SK-N-SH (cell line): ENCODE measurements at regions not wholly inside any gene's neighbourhood (a gene's known extent, or its start where the extent isn't known, plus 50 kb on each side); places are given as distances from the start of the nearest gene placed in this dataset.

Source experiments
- EP300 ChIP-seq, 2 experiments: IDR thresholded peaks; 2 replicates each; pipeline versions ENCODE4 v1.4.0 to v1.6.1; 2012; ENCODE audit warnings: borderline replicate concordance in 1 of 2, low read depth in 1 of 2, low read length in 1 of 2
- EZH2phosphoT487 ChIP-seq: fragments of 200-600 bp; sonication (generic); IDR thresholded peaks from 2 replicates; pipeline ENCODE4 v1.6.1; 2017; ENCODE audit warnings: low read depth, mixed run types, mild to moderate bottlenecking, antibody characterized with exemption, moderate library complexity, borderline replicate concordance
- RAD21 ChIP-seq: IDR thresholded peaks from 2 replicates; pipeline ENCODE4 v1.6.1; 2012; ENCODE audit warnings: mild to moderate bottlenecking, low read length
- RXRA ChIP-seq: IDR thresholded peaks from 2 replicates; pipeline ENCODE4 v1.4.0; 2012; ENCODE audit warnings: low read depth, mild to moderate bottlenecking, borderline replicate concordance
- TF ChIP-seq, protein P1 (sequence below): fragments of 200-600 bp; sonication (generic); IDR thresholded peaks from 2 replicates; pipeline ENCODE4 v1.6.1; 2017; ENCODE audit warnings: antibody characterized with exemption, mild to moderate bottlenecking, moderate library complexity
- TF ChIP-seq, protein P2 (sequence below): IDR thresholded peaks from 2 replicates; pipeline ENCODE4 v1.4.0; 2012; ENCODE audit warnings: low read depth, borderline replicate concordance
- TF ChIP-seq, protein P3 (sequence below): IDR thresholded peaks from 2 replicates; pipeline ENCODE4 v1.6.1; 2012; ENCODE audit warnings: mild to moderate bottlenecking, low read depth, low read length, moderate library complexity
- TF ChIP-seq, protein P4 (sequence below): IDR thresholded peaks from 2 replicates; pipeline ENCODE4 v1.4.0; 2012; ENCODE audit warnings: low read depth, borderline replicate concordance
- TF ChIP-seq, protein P5 (sequence below): IDR thresholded peaks from 2 replicates; pipeline ENCODE4; 2012

DNA sequence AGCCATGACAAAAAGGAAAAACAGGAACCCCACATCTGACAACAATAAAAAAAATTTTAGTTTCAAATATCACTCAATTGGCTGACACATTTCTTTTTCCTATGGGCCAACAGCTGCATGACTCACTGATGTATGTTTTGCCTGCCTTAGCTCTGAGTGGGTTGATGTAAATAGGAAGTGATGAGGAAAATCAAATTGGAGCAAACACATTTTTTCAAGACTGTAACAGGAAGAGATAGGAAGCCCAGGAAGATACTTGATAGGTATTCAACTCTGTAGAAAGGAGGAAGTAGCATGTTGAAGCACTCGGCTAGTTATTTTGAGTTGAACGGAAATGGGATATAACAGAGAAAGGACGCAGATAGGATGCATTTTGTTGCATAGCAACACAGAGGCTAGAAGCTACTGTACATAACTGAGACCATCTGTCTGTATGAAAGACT lies 168.0 kb upstream of the NR5A2 start:
- TF ChIP-seq RAD21 (no peak), EZH2phosphoT487 (no peak), EP300 (IDR thresholded peaks at IDR 0.05; ENCODE audit: borderline replicate concordance in 1 of 2, low read depth in 1 of 2, low read length in 1 of 2) (no peak; a peak in 1 of 4 replicates), RXRA (no peak)
- TF ChIP-seq, protein P1, sequence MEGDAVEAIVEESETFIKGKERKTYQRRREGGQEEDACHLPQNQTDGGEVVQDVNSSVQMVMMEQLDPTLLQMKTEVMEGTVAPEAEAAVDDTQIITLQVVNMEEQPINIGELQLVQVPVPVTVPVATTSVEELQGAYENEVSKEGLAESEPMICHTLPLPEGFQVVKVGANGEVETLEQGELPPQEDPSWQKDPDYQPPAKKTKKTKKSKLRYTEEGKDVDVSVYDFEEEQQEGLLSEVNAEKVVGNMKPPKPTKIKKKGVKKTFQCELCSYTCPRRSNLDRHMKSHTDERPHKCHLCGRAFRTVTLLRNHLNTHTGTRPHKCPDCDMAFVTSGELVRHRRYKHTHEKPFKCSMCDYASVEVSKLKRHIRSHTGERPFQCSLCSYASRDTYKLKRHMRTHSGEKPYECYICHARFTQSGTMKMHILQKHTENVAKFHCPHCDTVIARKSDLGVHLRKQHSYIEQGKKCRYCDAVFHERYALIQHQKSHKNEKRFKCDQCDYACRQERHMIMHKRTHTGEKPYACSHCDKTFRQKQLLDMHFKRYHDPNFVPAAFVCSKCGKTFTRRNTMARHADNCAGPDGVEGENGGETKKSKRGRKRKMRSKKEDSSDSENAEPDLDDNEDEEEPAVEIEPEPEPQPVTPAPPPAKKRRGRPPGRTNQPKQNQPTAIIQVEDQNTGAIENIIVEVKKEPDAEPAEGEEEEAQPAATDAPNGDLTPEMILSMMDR, result no peak
- TF ChIP-seq, protein P2, sequence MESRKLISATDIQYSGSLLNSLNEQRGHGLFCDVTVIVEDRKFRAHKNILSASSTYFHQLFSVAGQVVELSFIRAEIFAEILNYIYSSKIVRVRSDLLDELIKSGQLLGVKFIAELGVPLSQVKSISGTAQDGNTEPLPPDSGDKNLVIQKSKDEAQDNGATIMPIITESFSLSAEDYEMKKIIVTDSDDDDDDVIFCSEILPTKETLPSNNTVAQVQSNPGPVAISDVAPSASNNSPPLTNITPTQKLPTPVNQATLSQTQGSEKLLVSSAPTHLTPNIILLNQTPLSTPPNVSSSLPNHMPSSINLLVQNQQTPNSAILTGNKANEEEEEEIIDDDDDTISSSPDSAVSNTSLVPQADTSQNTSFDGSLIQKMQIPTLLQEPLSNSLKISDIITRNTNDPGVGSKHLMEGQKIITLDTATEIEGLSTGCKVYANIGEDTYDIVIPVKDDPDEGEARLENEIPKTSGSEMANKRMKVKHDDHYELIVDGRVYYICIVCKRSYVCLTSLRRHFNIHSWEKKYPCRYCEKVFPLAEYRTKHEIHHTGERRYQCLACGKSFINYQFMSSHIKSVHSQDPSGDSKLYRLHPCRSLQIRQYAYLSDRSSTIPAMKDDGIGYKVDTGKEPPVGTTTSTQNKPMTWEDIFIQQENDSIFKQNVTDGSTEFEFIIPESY, result no peak
- TF ChIP-seq, protein P3, sequence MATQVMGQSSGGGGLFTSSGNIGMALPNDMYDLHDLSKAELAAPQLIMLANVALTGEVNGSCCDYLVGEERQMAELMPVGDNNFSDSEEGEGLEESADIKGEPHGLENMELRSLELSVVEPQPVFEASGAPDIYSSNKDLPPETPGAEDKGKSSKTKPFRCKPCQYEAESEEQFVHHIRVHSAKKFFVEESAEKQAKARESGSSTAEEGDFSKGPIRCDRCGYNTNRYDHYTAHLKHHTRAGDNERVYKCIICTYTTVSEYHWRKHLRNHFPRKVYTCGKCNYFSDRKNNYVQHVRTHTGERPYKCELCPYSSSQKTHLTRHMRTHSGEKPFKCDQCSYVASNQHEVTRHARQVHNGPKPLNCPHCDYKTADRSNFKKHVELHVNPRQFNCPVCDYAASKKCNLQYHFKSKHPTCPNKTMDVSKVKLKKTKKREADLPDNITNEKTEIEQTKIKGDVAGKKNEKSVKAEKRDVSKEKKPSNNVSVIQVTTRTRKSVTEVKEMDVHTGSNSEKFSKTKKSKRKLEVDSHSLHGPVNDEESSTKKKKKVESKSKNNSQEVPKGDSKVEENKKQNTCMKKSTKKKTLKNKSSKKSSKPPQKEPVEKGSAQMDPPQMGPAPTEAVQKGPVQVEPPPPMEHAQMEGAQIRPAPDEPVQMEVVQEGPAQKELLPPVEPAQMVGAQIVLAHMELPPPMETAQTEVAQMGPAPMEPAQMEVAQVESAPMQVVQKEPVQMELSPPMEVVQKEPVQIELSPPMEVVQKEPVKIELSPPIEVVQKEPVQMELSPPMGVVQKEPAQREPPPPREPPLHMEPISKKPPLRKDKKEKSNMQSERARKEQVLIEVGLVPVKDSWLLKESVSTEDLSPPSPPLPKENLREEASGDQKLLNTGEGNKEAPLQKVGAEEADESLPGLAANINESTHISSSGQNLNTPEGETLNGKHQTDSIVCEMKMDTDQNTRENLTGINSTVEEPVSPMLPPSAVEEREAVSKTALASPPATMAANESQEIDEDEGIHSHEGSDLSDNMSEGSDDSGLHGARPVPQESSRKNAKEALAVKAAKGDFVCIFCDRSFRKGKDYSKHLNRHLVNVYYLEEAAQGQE, result no peak
- TF ChIP-seq, protein P4, sequence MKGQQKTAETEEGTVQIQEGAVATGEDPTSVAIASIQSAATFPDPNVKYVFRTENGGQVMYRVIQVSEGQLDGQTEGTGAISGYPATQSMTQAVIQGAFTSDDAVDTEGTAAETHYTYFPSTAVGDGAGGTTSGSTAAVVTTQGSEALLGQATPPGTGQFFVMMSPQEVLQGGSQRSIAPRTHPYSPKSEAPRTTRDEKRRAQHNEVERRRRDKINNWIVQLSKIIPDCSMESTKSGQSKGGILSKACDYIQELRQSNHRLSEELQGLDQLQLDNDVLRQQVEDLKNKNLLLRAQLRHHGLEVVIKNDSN, result no peak
- TF ChIP-seq, protein P5, sequence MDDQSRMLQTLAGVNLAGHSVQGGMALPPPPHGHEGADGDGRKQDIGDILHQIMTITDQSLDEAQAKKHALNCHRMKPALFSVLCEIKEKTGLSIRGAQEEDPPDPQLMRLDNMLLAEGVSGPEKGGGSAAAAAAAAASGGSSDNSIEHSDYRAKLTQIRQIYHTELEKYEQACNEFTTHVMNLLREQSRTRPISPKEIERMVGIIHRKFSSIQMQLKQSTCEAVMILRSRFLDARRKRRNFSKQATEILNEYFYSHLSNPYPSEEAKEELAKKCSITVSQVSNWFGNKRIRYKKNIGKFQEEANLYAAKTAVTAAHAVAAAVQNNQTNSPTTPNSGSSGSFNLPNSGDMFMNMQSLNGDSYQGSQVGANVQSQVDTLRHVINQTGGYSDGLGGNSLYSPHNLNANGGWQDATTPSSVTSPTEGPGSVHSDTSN, result peak; percentile 73
